Caki2 (cell line): ENCODE measurements at regions not wholly inside any gene's neighbourhood (a gene's known extent, or its start where the extent isn't known, plus 50 kb on each side); places are given as distances from the start of the nearest gene placed in this dataset.
"Not testable (repeated sequence)": the region's sequence is repeated elsewhere in the genome, so short reads cannot be mapped to it uniquely, and the experiment has no call there.

ENCODE experiments used
- DNase-seq: peaks from one replicate; pipeline ENCODE4 v3.0.0-alpha.2; 2015; ENCODE audit warnings: low read depth
- in situ Hi-C: cut with HindIII; loops from 2 replicates; pipeline ENCODE4 v1.10.0; 2016; ENCODE audit warnings: low sequenced_read_pairs, low pct_unique_long_range_greater_than_20kb, mixed read lengths

DNA sequence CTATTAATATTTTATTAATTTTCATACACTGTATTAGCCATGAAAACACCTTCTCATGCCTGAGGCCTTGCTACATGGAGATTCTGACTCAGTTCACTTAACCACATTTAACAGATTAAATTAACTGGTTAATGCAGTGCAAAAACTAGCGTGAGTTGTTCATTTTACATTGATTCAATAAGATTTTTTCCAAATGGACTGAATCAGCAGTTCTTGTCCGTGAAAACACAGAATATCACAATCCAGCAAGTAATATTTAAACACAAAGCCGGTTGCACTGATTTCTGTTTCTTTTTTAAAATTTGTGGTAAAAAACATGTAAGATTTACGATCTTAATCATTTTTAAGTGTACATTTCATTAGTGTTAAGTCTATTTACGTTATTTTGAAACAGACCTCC, 118.2 kb upstream of the THUMPD2 start:
- in situ Hi-C loops: no loop called here
- DNase-seq: no peak

DNA sequence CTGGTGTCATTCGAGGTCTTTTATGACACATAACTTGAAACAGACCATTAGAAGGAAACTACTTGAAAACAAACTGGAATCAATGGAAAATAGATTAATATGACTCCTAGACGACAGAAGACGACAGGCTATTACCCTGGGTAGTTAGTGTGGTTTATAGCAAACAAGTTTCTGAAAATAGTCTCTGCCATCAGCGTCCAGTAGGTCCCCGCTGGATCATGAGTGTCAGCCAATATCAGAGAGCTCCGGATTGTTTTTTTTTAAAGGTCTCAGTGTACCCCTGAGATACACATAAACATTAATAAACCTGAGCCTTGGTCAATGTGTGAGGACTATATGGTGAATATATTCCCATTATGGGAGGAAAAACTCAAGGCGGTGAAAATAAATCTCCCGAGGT, 115.0 kb upstream of the THUMPD2 start:
- no peak for DNase-seq
- in situ Hi-C loops: no loop called here

- no peak for DNase-seq
- in situ Hi-C loops: no loop called here
Measured at GRCh38 chr2:39893616-39894015, 114.6 kb upstream of the THUMPD2 start.

DNA sequence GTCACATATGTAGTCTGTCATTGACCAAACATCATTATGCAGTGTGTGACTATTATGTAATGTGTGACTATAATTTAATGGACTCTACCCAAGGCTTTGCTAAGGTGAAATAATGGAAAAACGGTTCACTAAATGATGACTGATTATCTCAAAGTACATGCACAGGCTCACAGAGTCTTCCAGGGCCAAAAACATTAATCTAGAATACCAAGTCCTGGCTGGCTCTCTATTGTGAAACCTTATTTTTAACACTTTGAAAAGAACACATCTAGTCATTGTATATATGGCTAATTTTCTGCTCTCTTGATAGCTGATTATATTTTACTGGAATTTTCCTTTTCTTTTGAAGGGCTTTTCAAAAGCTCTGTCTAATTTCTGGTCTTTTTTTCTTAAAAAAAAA, 102.9 kb upstream of the THUMPD2 start:
- no peak for DNase-seq
- in situ Hi-C loops: no loop called here

- in situ Hi-C loops: no loop called here
- no peak for DNase-seq
Measured at GRCh38 chr2:39881494-39881893, 102.4 kb upstream of the THUMPD2 start.

- in situ Hi-C loops: not testable (repeated sequence)
Measured at GRCh38 chr2:39879001-39879400, 99.9 kb upstream of the THUMPD2 start.

GRCh38 chr2:39875914-39876267, 96.8 kb upstream of the THUMPD2 start:
- DNase-seq: no peak
- in situ Hi-C loops: no loop called here

More at GRCh38 chr2:39879001-39879400, 99.9 kb upstream of the THUMPD2 start:
- DNase-seq: not testable (repeated sequence)

GRCh38 chr2:39875182-39875913, 96.3 kb upstream of the THUMPD2 start:
- peak; percentile 69 for DNase-seq
- in situ Hi-C loops: no loop called here

DNA sequence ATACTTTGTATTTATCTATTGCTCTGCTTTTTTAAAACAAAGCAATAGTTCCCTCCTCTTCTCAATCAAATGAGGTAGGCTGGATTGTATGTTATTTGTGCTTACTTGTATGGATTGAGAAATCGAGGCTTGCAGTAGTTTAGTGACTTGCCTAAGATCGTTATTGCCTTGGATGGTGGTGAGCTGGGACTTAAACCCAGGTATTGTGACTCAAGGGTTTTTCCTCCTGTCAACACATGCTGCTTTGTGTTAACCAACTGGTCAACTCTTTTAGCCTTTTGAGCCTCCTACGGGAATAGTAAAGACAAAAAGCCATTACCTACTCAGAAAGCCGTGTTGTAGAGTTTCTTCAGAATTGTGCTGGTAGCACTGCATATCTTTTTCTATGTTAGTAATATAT, 95.2 kb upstream of the THUMPD2 start:
- in situ Hi-C loops: no loop called here
- no peak for DNase-seq

- DNase-seq: no peak
- in situ Hi-C loops: no loop called here
Measured at GRCh38 chr2:39873586-39873985, 94.5 kb upstream of the THUMPD2 start.

GRCh38 chr2:39872748-39873147, 93.7 kb upstream of the THUMPD2 start:
- DNase-seq: no peak
- in situ Hi-C loops: no loop called here

DNA sequence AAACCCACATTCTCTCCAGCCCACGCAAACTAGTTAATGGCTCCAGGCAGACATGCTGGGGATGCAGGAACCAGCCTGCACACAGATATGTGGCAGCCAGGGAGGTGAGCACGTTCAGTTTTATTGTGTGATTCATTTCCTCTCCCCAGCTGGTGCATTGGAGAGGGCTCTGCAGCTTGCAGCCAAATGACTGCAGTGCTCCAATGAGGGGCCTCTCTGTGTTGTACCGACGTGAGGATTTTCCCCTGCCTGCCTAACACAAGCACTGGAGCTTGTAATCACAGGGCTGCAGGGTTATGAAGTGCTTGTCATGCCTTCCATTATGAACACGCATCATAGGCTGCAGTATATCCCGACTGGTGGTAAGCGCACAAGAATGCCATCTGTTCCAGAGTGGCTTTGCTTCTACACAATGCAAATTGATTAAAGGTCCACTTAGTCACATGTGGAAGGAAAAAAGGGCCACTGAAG, 92.3 kb upstream of the THUMPD2 start:
- peak; percentile 40 for DNase-seq
- in situ Hi-C loops: no loop called here

DNA sequence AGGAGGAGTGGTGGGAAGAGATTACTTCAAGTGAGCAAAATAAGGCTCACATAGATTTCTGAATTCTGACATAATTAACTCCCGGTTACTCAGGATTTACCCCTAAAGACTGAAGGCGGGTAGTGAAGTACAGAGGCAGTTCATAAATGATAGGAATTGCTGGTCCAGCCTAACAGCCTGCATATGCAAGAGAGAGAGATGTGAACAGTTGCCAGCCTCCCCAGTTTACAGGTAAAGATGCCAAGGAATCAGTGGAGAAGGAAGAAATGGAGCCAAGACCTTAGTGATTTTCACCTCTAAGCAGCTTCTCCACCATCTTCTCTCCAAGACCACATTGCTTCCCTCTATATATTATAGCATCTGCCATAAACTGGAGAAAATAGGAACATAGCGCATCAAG, 91.8 kb upstream of the THUMPD2 start:
- in situ Hi-C loops: no loop called here
- no peak for DNase-seq

GRCh38 chr2:39867268-39867667, 88.2 kb upstream of the THUMPD2 start:
- DNase-seq: no peak
- in situ Hi-C loops: no loop called here

DNA sequence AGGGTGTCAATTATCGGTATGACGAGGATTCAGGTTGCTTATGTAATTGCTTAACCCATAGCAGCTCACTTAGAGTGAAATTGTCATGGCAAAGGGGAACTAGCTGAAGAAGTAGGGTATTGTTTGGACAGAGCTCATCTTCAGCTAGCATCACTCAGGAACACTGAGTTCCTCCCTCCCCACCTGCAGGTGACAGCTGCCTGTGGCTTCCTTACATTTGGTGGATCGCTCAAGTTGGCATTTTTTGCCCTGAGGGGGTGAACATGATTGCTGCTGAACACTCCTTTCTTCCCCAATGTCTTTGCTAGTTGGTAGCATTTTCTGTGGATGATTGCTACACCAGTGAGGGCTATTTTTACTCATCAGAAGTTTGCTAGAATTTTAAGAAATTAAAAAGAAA, 86.7 kb upstream of the THUMPD2 start:
- in situ Hi-C loops: no loop called here
- DNase-seq: no peak

GRCh38 chr2:39863672-39864071, 84.6 kb upstream of the THUMPD2 start:
- DNase-seq, in situ Hi-C loops: not testable (repeated sequence)

DNA sequence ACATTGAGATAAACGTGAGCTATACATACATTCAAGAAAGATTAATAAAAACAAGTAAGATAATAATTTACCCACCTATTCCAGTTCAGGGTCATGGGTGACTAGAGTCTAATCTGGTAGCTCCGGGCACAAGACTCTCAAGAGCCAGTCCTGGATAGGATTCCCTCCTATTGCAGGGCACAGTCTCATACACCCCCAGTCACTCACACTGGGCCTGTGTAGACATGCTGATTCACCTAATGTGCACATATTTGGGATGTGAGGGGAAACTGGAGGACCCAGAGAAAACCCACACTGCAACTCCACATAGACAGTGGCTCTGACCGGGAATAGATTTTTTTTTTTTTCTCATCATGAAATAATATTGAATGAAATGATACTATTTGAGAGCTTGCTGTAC, 81.5 kb upstream of the THUMPD2 start:
- in situ Hi-C loops: no loop called here
- DNase-seq: no peak

GRCh38 chr2:39858677-39859076, 79.6 kb upstream of the THUMPD2 start:
- no peak for DNase-seq
- in situ Hi-C loops: no loop called here

GRCh38 chr2:39855856-39856255, 76.8 kb upstream of the THUMPD2 start:
- no peak for DNase-seq
- in situ Hi-C loops: no loop called here

DNA sequence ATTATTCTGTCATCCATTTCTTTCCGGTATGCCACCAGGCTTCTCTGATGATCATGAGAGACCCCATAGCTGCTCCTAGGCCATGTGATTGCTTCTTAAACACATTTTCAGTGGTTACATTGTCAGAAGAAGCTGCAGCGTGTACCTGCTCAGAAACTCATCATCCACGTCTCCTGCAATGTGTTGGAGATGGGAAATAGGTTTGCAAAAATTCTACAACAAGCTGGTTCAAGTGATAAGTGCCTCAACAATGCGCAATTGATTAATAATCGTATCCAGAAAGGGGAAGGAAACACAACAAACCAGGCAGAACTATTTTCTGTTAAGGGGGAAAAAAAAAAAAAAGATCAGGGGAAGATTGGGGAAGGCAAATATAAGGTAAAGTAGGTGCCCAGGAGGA, 75.7 kb upstream of the THUMPD2 start:
- in situ Hi-C loops: no loop called here
- no peak for DNase-seq
